ENCODE measurements at regions not wholly inside any gene's neighbourhood (a gene's known extent, or its start where the extent isn't known, plus 50 kb on each side); places are given as distances from the start of the nearest gene placed in this dataset.
"Not testable (repeated sequence)": the region's sequence is repeated elsewhere in the genome, so short reads cannot be mapped to it uniquely, and the experiment has no call there.

GRCh38 chr10:91088300-91089140 is 131.9 kb upstream of the PCGF5 start:
- TF ChIP-seq CTCF (IDR thresholded peaks at IDR 0.05; ENCODE audit: extremely low read depth, missing control alignments): no peak
- DNase-seq (ENCODE audit: low spot score): peak; percentile 60

DNA sequence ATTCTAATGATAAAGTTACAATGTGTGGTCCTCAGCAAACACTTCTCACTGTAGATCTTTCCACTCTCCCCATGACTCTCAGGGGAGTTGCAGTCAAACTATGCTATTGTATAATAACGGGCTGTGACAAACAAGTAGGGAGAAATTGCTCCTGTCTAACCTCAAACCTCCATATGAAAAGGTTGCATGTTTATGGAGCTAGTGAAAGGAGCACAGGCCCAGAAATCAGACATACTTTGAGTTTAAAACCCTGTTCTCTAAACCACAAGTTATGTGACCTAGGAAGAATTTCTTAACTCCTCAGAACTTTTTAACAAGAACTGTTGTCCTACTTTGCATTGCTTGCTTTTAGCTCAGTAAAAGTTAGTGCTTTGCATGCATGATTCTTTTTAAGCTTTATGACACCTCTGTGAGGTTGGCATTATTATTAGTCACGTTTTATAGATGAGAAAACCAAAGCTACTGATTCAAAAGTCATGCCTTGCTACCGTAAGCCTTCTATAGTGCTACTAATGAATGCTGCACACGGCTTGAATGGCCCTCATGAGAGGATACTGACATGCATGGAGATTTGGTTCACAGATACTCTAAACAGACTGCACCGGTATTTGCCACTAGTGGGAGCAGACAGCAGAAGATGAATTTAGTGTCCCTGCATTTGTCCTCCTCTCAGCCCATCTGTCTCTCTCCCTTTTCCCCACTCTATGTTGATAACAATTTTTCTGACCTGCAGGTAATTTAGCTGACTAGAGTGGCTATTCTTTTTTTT is 129.5 kb upstream of the PCGF5 start:
- no peak for TF ChIP-seq CTCF (IDR thresholded peaks at IDR 0.05; ENCODE audit: extremely low read depth, missing control alignments)
- peak; percentile 24 for DNase-seq (ENCODE audit: low spot score)

GRCh38 chr10:91091780-91092179 is 128.7 kb upstream of the PCGF5 start:
- no peak for DNase-seq (ENCODE audit: low spot score)

DNA sequence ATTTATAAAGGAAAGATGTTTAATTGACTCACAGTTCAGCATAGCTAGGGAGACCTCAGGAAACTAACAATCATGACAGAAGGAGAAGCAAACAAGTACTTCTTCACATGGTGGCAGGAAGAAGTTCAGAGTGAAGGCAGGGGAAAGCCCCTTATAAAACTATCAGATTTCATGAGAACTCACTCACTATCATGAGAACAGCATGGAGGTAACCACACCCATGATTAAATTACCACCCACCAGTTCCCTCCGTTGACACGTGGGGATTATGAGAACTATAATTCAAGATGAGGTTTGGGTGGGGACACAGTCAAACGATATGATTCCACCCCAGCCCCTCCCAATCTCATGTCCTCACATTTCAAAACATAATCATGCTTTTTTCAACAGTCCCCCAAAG is 124.2 kb upstream of the PCGF5 start:
- DNase-seq (ENCODE audit: low spot score): no peak
- TF ChIP-seq CTCF (IDR thresholded peaks at IDR 0.05; ENCODE audit: extremely low read depth, missing control alignments): no peak

More at GRCh38 chr10:91091780-91092179, 128.7 kb upstream of the PCGF5 start:
- no peak for TF ChIP-seq CTCF (IDR thresholded peaks at IDR 0.05; ENCODE audit: extremely low read depth, missing control alignments)

DNA sequence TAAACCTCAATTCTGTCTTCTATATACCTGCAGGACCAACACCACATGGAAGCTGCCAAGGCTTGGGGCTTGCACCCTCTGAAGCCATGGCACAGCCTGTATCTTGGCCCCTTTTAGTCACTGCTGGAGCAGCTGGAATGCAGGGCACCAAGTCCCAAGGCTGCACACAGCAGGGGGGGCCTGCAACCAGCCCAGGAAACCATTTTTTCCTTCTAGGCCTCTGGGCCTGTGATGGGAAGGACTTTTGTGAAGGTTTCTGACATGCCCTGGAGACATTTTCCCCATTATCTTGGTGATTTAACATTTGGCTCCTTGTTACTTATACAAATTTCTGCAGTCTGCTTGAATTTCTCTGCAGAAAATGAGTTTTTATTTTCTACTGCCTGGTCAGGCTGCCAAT is 123.2 kb upstream of the PCGF5 start:
- DNase-seq (ENCODE audit: low spot score): no peak
- TF ChIP-seq CTCF (IDR thresholded peaks at IDR 0.05; ENCODE audit: extremely low read depth, missing control alignments): no peak

- not testable (repeated sequence) for DNase-seq (ENCODE audit: low spot score)
Measured at GRCh38 chr10:91098021-91098420, 122.4 kb upstream of the PCGF5 start.

DNA sequence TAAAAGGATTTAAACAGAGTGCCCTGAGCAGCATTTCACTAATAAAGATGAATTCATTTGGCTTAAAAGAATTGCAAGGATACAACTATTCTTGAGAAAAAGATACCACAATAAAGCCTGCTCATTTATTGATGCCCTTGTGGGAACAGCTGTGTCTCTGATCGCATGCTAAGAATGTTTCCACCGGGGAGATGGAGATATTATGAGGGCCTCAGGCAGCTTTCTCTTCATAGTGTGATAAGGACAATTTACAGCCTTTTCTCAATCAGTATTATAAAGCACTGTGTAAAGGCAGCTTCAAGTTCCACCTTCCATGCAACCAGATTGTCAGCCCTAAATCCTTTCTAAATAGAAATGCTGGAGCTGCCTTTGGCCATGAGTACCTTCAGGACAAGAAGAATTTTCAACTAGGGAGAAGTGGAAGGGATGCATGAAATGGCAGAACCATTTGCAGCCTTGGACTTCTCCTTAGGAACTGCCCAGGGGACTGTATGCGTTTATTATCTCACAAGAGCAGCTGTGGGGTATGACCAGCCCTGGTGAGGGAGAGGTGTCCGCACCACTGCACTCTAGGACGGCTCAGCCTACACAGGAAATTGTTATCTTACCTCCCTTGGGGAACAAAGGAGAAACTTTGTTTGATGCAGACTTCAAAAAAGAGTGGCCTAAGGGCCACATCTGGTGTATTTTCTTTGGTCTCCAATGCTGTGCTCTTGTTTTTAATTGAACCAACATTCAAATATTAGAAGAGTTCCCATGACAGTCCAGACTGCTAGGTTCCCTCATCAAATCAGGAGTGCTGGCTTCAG is 116.9 kb upstream of the PCGF5 start:
- no peak for TF ChIP-seq CTCF (IDR thresholded peaks at IDR 0.05; ENCODE audit: extremely low read depth, missing control alignments)
- DNase-seq (ENCODE audit: low spot score): peak; percentile 46
